ENCODE measurements at regions not wholly inside any gene's neighbourhood (a gene's known extent, or its start where the extent isn't known, plus 50 kb on each side); places are given as distances from the start of the nearest gene placed in this dataset.
"Not testable (repeated sequence)": the region's sequence is repeated elsewhere in the genome, so short reads cannot be mapped to it uniquely, and the experiment has no call there.

GRCh38 chr17:71183066-71183660, 937.7 kb upstream of the SOX9 start:
- DNase-seq = no peak

DNA sequence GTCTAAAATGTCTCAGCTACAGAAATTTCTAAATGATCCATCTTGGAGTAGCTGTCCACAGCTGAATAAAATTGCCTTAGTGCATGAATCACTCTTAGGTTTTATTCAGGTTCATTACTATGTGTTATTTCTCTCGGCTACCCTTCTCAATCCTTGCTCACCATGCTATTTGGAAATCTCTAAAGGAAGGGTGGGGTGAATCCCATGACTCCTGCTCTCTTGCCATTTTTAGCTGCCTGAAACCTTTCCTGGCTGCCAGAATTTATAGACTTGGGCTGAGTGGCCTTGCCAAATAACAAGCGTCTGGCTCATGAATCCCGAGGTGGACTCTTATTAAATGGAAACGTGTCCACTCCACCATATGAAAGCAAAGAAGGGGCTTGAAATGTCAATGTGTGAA, 936.1 kb upstream of the SOX9 start:
- DNase-seq = no peak

DNA sequence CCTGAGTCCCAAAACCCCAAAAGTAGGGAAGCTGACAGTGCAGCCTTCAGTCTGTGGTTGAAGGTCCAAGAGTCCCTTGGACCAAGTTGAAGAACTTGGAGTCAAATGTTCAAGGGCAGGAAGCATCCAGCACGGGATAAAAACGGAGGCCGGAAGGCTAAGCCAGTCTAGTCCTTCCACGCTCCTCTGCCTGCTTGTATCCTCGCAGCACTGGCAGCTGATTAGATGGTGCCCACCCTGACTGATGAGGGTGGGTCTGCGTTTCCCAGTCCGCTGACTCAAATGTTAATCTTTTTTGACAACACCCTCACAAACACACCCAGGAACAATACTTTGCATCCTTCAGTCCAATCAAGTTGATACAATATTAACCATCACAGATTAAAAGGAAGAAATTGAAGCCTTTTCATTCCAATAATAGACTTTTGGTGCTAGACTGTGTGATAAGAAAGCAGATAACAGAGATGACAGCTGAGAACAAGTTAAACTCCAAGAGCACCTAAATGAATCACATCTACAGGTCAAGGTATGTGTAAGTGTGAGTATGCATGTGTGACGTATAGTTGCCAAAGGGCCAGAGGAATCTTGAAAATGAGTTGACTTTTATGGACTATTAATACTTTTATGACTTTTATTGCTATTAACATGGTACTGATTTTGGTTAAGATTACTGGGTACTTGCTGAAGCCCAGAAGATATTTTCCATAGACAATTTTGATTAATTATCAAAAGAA, 933.5 kb upstream of the SOX9 start:
- DNase-seq = no peak

DNA sequence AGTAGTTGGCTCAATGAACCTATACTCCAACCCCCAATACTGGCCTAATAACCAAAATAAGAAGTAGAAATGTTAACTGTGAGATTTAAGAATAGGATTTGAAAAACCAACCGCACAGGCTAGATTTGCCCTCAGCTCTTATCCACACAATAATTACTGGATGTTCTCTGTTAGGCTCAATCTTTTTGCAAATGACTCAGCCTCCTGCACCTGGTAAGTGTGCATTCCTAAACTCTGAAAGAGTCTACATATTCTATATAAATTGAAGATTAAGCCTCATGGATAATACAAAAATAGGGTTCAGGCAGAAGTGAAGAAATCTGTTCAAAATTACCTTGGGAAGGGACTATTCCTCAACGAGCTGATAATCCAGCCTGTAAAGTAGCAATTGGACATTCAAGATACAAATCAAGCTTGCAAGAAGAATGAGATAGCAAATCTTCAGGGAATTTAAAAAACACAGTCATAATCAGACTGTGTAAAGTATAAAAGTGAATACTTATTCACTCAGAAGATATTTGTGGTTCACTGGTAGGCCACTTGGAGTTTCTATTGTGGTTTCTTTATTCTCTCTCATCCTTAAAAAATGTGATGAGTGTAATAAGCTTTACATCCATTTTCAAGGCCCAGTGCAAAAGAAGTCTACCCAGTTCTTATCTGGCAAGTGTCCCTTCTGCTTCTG, 931.9 kb upstream of the SOX9 start:
- no peak for DNase-seq

DNA sequence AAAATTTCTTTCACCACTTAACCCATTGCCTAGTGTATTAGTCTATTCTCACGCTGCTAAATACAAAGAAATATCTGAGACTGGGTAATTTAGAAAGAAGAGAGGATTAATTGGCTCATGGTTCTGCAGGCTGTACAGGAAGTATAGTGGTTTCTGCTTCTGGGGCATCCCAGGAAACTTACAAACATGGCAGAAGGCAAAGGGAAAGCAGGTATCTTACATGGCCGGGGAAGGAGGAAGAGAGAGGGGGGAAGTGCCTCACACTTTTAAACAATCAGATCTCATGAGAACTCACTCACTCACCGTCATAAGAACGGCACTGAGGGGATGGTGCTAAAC, 931.4 kb upstream of the SOX9 start:
- no peak for DNase-seq

- no peak for DNase-seq
Measured at GRCh38 chr17:71192039-71192555, 928.7 kb upstream of the SOX9 start.

- no peak for DNase-seq
Measured at GRCh38 chr17:71192848-71193247, 928.0 kb upstream of the SOX9 start.

- DNase-seq = no peak
Measured at GRCh38 chr17:71200597-71200996, 920.2 kb upstream of the SOX9 start.

DNA sequence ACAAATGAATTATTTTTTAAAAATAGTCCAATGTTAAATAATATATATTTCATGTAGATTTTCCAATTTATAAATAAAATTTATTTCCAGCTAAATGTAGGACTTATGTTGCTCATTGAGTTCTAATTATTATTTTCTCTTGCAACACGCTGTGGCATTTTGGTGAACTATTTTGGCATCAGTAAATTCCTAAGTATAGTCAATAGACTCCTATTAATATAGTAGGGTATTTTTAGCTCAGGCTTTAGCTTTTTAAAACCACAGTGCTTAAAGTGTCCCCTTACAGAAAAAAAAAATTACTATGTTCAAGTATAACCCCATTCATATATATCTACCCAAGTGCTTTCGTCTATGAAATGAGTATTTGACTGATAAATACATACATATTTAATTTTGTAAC, 919.2 kb upstream of the SOX9 start:
- no peak for DNase-seq

DNA sequence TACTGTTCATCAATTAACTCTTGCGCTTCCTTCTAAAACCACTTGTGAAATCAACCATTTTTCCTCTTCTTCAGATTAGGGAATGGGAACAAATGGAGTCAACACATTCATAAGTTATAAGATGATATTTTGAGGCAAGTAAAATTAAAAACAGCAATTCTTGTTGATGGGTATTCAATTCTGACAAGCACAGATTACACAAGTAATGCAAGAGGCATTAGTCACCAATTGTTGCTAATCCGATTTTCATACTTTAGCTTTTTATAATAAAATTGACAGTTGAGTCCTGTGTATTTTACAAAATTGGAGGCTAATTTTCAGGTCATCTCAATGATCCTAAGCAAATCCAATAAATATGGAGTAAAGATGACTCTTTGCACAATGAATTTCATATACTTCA, 918.4 kb upstream of the SOX9 start:
- no peak for DNase-seq

GRCh38 chr17:71203953-71204352, 916.9 kb upstream of the SOX9 start:
- DNase-seq = no peak

GRCh38 chr17:71205951-71206350, 914.9 kb upstream of the SOX9 start:
- DNase-seq = not testable (repeated sequence)

- no peak for DNase-seq
Measured at GRCh38 chr17:71208111-71208704, 912.6 kb upstream of the SOX9 start.

DNA sequence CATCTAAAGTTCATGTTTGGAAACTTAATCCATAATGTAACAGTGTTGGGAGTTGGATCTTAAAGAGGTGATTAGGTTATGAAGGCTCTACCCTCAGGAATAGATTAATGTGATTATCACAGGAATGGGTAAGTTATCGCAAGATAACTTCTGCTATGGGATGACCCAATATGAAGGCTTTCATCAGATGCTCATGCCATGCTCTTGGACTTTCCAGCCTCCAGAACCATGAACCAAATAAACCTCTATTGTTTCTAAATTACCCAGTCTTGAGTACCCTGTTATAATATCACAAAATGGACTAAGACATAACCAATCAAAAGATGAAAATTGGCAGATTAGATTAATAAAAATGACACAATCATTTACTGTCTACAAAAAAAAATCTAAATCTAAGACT, 906.9 kb upstream of the SOX9 start:
- DNase-seq = no peak

GRCh38 chr17:71217769-71218168, 903.1 kb upstream of the SOX9 start:
- DNase-seq = no peak

DNA sequence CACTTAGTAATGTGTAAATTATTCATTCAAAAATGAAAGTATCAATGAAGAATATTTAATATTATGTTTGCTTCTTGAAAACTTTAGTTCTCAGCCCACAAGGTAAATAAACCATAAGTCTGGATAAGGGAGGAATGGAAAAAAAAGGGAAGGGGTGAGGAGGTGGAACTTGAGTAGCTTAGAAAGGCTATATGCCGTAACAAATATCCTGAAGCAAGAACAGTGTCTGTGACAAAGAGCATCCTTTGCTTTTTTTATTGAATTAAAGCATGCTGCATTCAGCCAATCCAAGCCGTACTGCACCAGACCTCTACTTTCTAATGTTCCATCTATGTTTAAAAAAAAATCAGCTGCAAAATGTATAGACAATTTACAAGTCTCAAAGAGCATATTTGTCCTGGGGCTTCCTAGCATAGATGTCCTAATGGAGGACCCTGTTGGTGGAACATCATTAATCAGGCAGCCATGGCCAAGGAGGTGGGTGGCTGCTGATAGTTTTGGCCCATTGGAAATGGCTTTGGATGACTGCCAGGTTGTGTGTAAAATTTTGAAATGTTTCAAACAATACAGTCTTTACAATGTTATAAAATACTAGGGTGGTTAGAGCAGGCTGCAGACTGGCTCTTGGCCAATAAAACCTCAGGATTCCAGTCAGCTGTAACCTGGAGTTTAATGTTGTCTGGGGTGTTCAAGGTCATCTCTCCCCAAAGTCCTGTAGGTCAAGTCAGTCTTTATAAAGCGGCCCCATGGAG, 895.8 kb upstream of the SOX9 start:
- DNase-seq = no peak

GRCh38 chr17:71227841-71228240, 893.0 kb upstream of the SOX9 start:
- DNase-seq = no peak

- DNase-seq = no peak
Measured at GRCh38 chr17:71229070-71229469, 891.8 kb upstream of the SOX9 start.

DNA sequence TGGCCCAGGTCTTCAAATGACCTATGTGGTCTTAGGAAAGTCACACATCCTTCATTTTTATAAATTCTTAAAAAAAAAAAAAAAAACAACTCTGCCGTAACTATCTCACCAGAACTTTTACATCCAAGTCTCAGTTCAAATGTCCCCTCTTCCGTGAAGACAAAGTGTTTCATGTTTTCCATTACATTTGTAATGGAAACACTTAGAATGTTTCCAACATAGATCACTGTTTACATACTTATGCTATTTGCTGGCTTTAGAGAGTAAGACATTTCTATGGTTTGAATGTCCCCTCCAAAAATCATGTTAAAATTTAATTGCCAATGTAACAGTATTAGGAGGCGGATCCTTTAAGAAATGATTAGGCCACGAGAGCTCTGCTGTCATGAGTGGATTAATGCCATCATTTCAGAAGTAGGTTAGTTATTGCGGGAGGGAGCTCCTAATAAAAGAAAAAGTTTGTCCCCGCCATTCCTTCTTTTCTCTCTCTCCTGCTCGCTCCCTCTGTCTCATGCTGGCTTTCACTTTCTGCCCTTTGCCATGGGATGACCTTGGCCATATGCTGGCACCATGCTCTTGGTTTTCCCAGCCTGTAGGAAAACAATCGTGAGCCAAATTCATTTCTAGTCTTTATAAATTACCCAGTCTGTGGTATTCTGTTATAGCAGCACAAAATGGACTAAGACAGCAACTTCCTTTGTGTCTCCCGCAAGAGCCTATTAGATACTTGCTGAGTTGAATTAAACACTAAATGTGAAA, 887.8 kb upstream of the SOX9 start:
- DNase-seq = no peak

GRCh38 chr17:71234349-71234748, 886.5 kb upstream of the SOX9 start:
- no peak for DNase-seq

- no peak for DNase-seq
Measured at GRCh38 chr17:71237903-71238538, 882.8 kb upstream of the SOX9 start.

Data from activated naive CD4-positive, alpha-beta T cell treated with anti-CD3 and anti-CD28 coated beads, Interleukin-2, amount 50 U/mL, for 16 hours (primary cell).